ENCODE measurements at regions not wholly inside any gene's neighbourhood (a gene's known extent, or its start where the extent isn't known, plus 50 kb on each side); places are given as distances from the start of the nearest gene placed in this dataset.
"Not testable (repeated sequence)": the region's sequence is repeated elsewhere in the genome, so short reads cannot be mapped to it uniquely, and the experiment has no call there.

GRCh38 chr21:24693779-24694178, 913.5 kb downstream of the MRPL39 start:
- no peak for FAIRE-seq

DNA sequence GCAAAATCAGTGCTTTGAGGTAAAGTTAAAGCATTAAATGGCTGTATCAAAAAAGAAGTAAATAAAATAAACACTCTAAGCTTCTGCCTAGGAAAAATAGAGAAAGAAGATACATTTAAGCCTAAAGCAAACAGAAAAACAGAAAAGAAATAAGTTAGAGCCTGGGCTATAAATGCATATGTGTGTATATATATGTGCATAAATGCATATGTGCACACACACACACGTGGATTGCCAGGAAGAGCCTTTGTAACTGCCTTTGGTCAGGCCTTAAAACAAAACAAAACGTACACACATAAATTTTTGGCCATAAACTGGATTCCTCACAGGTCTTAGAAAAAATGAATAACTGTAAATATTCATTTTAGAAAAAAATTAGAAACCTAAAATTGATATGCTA, 925.8 kb downstream of the MRPL39 start:
- no peak for FAIRE-seq

DNA sequence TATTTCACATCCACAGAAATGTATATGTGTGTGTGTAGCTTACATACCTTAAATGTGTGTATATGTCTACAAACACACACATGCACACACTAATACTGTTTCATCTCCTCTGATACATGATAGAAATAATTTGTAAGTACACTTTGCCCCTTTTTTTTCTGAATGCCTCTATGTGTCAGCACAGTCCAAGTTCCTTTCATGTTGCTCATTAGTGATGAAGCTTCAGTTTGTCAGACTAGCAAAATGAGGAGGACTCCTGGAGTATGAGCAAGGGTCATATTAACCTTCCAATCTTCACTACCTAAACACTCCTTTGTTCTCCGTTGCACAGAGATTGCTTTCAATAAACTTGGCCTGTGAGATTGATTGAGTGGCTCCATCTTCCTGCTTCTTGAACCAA, 935.4 kb downstream of the MRPL39 start:
- no peak for FAIRE-seq

DNA sequence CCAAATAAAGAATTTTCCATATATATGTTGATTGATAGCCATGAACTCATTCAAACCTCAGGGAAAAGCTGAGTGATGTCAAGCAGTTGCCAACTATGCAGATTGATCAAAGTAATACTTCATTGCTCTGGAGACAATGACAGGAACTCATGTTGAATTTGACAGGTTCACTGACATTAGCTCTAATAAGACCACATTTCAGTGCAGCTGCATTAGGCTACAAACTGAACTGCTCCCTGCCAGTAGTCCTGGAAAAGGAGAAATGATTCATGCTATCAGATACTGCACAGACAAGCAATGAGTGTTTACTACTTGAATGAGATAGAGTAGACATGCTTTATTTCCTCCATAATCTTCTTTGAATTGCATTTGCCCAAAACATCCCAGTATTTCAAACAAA, 948.4 kb downstream of the MRPL39 start:
- FAIRE-seq = no peak

DNA sequence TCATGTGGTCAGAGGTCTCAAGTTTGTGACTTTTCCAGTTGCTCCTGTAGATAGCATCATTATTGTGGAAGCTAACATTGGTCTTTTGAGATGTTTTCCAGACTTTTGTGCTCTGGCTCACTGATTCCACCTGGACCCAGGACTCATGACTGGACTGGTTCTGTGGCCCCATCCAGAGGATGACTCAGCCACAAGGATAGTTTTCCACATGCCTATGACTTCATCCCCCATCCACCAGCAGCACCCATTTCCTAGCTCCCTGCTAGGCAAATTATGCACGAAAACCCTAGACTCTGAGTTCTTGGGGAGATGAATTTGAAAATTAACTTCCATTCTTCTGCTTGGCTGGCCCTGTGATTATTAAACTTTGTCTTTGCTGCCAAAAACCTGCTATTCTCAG, 949.3 kb downstream of the MRPL39 start:
- FAIRE-seq = no peak

DNA sequence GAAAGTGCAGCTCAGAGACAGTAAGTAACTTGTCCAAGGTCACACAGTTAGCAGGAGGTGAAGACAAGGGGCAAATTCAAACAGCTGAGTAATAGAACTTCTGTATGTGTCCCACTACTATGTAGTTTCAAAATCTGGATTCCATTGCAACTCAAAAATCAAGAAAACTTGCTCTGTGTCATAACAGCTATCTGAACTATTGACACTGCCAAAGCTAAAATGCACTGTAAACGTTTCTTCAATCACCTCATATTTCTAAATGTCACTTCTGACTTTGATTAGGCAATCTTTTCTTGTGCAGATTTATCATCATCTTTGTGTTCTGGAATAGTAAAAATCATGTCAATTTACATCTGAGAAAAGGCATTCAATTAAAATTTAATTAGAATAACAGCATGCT, 957.6 kb downstream of the MRPL39 start:
- FAIRE-seq = no peak

DNA sequence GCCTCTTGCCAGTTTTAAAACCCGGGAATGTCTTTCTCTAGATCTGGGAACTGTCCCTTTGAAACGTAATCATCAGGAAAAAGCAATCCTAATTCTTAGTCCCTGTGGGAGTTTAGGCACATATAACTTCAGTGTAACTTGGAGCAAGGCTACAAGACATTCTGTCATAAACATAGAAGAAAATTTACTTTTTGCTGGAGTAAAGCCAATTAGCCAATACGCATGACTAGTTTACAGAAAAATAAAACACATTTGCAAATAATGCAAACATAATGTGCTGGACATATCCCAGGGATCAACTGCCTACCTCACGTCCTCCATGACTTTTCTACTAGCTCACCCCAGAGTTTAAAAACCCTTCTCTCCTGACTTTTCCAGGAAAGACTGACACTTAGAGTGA, 970.6 kb downstream of the MRPL39 start:
- FAIRE-seq = no peak

- FAIRE-seq = no peak
Measured at GRCh38 chr21:24634749-24635148, 972.5 kb downstream of the MRPL39 start.

DNA sequence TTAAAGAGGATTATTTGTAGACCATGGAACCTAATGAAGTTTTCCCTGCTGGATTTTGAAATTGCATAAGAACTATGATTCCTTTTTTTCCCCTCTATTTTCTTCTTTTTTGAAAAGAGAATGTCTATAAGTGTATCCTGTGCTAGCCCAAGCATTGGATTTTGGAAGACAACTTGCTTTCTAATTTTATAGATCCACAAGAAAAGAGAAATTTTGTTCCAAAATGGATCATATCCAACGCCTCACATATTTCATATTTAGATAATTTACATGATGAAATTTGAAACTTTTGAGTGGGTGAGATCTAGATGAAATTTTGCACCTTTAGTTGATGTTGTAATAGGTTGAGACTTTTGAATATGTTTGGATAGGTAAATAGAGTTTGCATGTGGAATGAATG, 978.7 kb downstream of the MRPL39 start:
- FAIRE-seq = no peak

DNA sequence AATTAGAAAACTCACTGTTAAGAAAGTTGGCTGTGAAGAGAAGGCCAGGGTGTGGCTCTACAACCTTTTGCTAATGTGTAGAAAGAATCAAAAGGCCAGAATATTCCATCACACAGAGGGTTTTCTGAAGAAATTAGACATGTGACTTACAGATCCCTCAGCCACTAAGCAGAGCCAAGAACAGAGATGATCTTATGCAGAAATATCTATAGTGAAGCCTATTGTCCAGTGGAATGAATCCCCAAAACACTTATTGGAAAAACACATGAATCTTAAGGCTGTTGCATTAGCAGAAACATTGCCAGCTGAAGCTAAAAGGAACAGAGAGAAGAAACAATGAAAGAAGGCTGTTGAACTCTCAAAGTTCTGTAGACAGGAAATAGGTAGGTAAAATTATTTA, 979.2 kb downstream of the MRPL39 start:
- no peak for FAIRE-seq

- no peak for FAIRE-seq
Measured at GRCh38 chr21:24617819-24618218, 989.5 kb downstream of the MRPL39 start.

- FAIRE-seq = no peak
Measured at GRCh38 chr21:24594082-24594481, 1013.2 kb downstream of the MRPL39 start.

DNA sequence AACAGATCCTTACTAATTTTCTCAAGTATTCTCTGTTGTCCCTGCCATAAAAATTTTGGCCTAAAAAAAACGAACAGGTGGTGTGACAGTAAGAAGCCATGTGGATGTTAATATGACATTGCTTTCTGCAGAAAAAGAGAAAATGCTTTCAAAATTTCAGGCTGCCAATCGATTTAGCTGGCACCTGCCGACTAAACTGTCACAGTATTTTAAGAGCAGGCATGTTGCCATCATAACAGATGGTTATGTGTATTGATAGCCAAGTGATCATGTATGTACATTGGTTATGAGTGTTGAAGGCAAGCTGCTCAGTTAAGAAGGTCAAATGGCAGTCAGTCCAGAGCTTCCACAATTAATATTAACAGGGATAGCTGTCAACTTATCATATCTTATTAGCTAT, 1017.0 kb downstream of the MRPL39 start:
- FAIRE-seq = no peak

GRCh38 chr21:24583473-24583872, 1023.8 kb downstream of the MRPL39 start:
- no peak for FAIRE-seq

DNA sequence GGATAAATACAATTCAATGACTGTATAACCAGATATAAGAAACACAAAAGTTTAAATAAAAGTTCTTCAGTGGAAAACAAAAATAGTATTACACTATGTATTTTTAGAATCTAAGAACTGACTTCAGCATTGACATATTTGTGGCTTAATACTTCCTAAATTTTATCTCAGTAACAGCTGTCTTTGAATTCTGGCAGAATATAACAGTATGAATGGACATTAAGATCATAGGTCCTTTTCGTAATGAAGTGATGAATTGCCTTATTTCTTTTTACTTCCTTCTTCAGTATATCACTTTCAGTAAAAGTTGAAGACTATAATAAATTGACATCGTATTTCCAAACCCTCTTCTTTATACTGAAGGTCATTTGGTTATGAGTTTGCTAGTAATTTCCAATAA, 1030.0 kb downstream of the MRPL39 start:
- FAIRE-seq = no peak

DNA sequence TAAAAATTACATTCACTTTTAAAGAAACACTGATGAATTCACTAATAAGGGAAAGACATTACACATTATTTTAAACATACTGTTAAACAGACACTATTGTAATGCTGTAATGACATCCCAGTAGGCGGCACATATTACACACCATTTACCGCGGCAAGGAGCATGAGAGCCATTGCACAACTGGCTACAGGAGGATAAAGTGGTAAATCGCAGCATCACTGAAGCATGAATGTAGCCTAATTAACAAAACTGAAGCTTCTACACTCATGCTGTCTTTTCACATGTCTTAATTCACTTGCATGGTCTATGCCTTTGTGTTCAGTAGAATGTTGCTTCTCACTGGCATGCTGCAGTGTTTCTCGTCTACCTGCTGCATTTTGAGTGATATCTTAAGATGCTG, 1046.0 kb downstream of the MRPL39 start:
- no peak for FAIRE-seq

DNA sequence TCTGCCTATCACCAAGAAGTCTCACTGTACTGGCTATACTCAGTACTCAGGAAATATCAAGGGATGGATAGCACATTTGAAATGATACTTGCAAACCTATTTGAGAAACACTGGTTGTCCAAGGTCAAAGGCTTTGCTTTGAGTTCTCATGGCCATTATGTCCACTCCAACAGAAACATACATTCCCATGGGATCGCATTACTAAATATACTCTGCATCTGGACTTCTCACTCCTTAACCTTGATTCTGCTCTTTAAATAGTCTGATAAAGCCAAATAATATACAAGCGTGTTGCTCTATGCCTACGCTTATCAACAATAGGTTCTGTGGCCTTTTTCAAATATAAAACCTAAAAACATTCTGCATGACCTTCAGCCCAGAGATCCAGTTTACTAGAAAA, 1054.8 kb downstream of the MRPL39 start:
- no peak for FAIRE-seq

DNA sequence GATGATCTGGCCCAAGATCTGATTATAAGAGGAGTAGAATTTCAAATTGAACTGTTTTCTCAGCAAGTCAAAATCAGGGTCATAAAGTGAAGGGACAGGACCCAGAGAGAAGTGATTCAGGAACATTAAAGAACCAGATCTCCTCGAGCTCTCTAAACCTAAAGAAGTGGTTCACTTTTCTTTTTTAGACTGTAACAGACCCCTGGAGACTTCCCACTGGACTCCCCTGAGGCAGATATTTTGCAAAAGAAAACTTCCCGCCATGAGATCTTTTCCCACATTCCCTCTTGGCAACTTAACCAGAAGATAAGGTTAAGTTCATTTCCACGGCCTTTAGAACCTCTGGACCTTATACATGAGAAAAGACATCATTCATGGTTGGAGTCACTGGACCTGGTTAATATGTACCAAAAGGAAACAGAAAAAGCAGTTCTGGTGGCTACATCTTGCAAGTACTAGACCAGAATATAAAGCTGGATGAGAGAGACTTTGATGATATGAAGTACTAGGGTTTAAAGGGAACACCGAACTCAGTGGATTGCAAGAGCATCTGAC, 1061.4 kb downstream of the MRPL39 start:
- no peak for FAIRE-seq

DNA sequence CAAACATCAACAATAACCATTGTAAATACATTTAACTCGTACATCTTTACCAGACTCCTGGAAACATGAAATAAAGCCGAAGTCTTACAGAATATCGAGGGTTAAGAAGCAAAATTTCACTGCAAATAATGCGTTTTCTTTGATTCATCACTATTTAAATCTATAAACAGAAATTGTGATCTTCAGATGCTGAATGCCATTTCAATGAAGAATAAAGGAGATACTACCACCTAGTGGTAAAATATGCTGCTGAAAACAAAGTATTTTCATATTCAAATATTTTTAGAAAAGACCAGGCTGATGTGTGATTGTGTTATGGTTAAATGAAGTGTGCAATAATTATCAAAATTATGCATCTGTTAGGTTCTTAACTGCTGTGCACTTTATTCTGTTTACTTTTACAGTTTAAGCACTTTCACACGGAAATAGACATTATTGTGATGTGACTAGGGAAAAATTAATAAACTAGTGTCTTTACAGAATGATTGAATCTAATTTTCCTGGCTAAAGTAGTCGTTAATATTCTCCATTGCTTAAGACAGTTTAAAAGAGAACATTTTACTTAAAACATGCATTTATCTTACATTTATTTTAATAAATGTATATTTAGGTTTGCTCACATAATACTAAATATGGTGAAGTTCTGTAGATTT, 1093.1 kb downstream of the MRPL39 start:
- peak; percentile 99 for FAIRE-seq

DNA sequence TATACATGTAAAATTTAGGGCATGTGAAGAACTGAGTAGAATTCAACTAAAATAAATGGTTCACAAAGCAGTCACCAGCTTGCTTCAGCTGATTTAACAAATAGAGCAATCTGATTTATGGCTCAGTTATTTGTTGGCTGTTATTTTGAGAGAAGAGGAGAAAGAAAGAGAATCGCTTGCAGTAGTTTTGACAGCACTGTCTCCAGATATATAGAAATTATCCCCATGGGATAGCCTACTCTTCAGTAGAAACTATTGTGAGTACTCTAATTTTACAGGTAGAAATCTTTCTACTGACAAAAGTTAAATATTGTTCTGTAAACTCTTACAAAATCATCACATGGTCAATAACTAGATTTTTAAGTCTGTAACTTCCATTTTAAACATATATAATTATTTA, 1098.2 kb downstream of the MRPL39 start:
- FAIRE-seq = no peak

- FAIRE-seq = no peak
Measured at GRCh38 chr21:24486973-24487372, 1120.3 kb downstream of the MRPL39 start.

GRCh38 chr21:24483361-24483760, 1123.9 kb downstream of the MRPL39 start:
- FAIRE-seq = not testable (repeated sequence)

GRCh38 chr21:24470852-24471251, 1136.4 kb downstream of the MRPL39 start:
- FAIRE-seq = no peak

- no peak for FAIRE-seq
Measured at GRCh38 chr21:24456358-24456757, 1150.9 kb downstream of the MRPL39 start.

DNA sequence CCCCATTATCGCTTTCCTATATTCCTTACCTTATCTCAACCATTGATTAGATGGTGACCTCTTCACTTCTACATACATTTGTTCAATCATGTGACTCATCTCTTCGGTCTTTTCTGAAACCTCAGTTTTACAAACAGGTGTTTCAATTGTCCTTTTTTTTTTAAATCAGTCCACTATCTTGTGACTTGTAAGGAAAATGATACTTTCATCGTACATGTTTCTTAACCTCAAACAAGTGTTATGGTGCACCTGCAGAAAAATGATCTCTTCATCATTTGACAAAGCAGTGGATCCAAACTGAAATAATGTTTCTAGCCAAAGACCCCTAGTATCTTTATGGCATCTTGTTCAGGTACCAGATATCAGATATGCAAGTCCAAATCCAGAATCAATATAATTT, 1157.2 kb downstream of the MRPL39 start:
- no peak for FAIRE-seq

Data from islet of Langerhans (tissue), 1 donor.